HepG2 (cell line): ENCODE measurements at regions not wholly inside any gene's neighbourhood (a gene's known extent, or its start where the extent isn't known, plus 50 kb on each side); places are given as distances from the start of the nearest gene placed in this dataset.
A peak's percentile ranks its signal among the peaks of the same experiment; 100 is the strongest.

ENCODE experiments used
- ATAC-seq: fragments of 200-7000 bp; cut with Tn5 transposase; 3 replicates; pipeline ENCODE4 v1.9.1; 2020; ENCODE audit warnings: mild to moderate bottlenecking, moderate library complexity
- BruUV-seq: library from RNA; stranded (reverse); fragments of 400-500 nt; replicated peaks from 2 replicates; lab custom pipeline; 2021; lab: Mats Ljungman, UMichigan
- CTCF ChIA-PET: fragments of 300-600 bp; formaldehyde crosslinking; extraction: SDS; loops from one replicate; lab custom pipeline; 2021; ENCODE audit warnings: low total read pairs, inconsistent platforms, low intra/inter-chr PET ratio; lab: Yijun Ruan, JAX
- POLR2A ChIA-PET: fragments of 350-600 bp; sonication (Branson Sonifier 250); formaldehyde crosslinking; loops from one replicate; lab custom pipeline; 2020; ENCODE audit warnings: antibody characterized with exemption, inconsistent platforms; lab: Yijun Ruan, JAX
- DNase-seq: peaks from one replicate; pipeline ENCODE4 v3.0.0-alpha.2; 2015; ENCODE audit warnings: low spot score
- FAIRE-seq: peaks from 3 replicates; lab custom pipeline; 2011; peaks lifted over from hg19 to GRCh38; lab: Jason Lieb, UNC
- H2AFZ ChIP-seq: one replicate; pipeline ENCODE4 v1.6.1; 2011; ENCODE audit warnings: low read length, inconsistent platforms
- H3K27ac ChIP-seq: fragments of 300-600 bp; 3 replicates; pipeline ENCODE4 v1.8.0; 2011; ENCODE audit warnings: mixed run types, mild to moderate bottlenecking, mixed read lengths, low read length, inconsistent platforms; ENCODE audit not compliant: insufficient read depth; ENCODE audit errors: extremely low read length
- H3K27me3 ChIP-seq, 2 experiments: fragments of 200-600 bp in 1 of 2; 2 replicates in 1 of 2; 3 replicates in 1 of 2; pipeline versions ENCODE4 v1.6.0 to v1.8.0; 2011; ENCODE audit warnings: low read length in 2 of 2, mild to moderate bottlenecking in 2 of 2, moderate library complexity in 2 of 2, inconsistent platforms in 1 of 2; ENCODE audit not compliant: insufficient read depth in 2 of 2, control insufficient read depth in 1 of 2
- H3K36me3 ChIP-seq, 2 experiments: fragments of 200-600 bp in 1 of 2; replicated peaks in 1 of 2; 2 replicates in 1 of 2; 3 replicates in 1 of 2; pipeline versions ENCODE4 v1.5.1 to v1.8.0; 2011; ENCODE audit warnings: low read length in 2 of 2, inconsistent platforms in 1 of 2; ENCODE audit not compliant: insufficient read depth in 2 of 2, control insufficient read depth in 1 of 2
- H3K4me1 ChIP-seq: 2 replicates; pipeline ENCODE4 v1.5.1; 2012; ENCODE audit warnings: low read length, inconsistent platforms; ENCODE audit not compliant: insufficient read depth
- H3K4me2 ChIP-seq: 2 replicates; pipeline ENCODE4 v1.6.0; 2011; ENCODE audit warnings: low read depth, low read length, inconsistent platforms
- H3K4me3 ChIP-seq, 3 experiments: fragments of 200-600 bp in 1 of 3; sonication (generic), shearing (Covaris generic) in 1 of 3; replicated peaks in 1 of 3; 2 replicates each; pipeline ENCODE4 v1.5.1; 2011 to 2016; ENCODE audit warnings: low read length in 3 of 3, inconsistent platforms in 2 of 3, low read depth in 2 of 3, mild to moderate bottlenecking in 2 of 3, control low read depth in 1 of 3, mixed read lengths in 1 of 3; ENCODE audit not compliant: insufficient read depth in 1 of 3
- H3K79me2 ChIP-seq: one replicate; pipeline ENCODE4 v1.6.1; 2011; ENCODE audit warnings: low read length, inconsistent platforms; ENCODE audit not compliant: insufficient read depth
- H3K9ac ChIP-seq: 2 replicates; pipeline ENCODE4 v1.6.0; 2011; ENCODE audit warnings: mild to moderate bottlenecking, low read depth, low read length, inconsistent platforms; ENCODE audit not compliant: insufficient read depth
- H3K9me3 ChIP-seq: 2 replicates; pipeline ENCODE4 v1.5.1; 2012; ENCODE audit warnings: mild to moderate bottlenecking, low read length
- H4K20me1 ChIP-seq: 2 replicates; pipeline ENCODE4 v1.6.0; 2011; ENCODE audit warnings: inconsistent platforms, mild to moderate bottlenecking, low read length, moderate library complexity; ENCODE audit not compliant: insufficient read depth
- CTCF ChIP-seq: sonication (generic); formaldehyde crosslinking; IDR thresholded peaks from 2 replicates; pipeline ENCODE4 v1.5.0; 2020; ENCODE audit warnings: mild to moderate bottlenecking, missing genetic modification reagents, moderate library complexity
- NFYC ChIP-seq: IDR thresholded peaks from 2 replicates; pipeline ENCODE4 v1.6.1; 2016; ENCODE audit warnings: missing genetic modification reagents, missing compliant biosample characterization
- PRDM15 ChIP-seq: sonication (generic); formaldehyde crosslinking; IDR thresholded peaks from 2 replicates; pipeline ENCODE4 v1.4.0; 2020; ENCODE audit warnings: missing genetic modification reagents
- PREB ChIP-seq: sonication (generic); formaldehyde crosslinking; IDR thresholded peaks from 2 replicates; pipeline ENCODE4 v1.4.0; 2020; ENCODE audit warnings: missing genetic modification reagents
- STAG1 ChIP-seq: sonication (generic); formaldehyde crosslinking; IDR thresholded peaks from 2 replicates; pipeline ENCODE4 v1.4.0; 2020; ENCODE audit warnings: missing genetic modification reagents
- WGBS: methylation state at CpG from one replicate; pipeline ENCODE4 v1.1.6; 2017; ENCODE audit warnings: low lambda C conversion rate; 5-methylcytosine and 5-hydroxymethylcytosine counted together
- in situ Hi-C: cut with HindIII; loops from 2 replicates; pipeline ENCODE4 v1.10.0; 2017; ENCODE audit warnings: low pct_unique_long_range_greater_than_20kb; ENCODE audit not compliant: extremely low pct_ligation_motif_present
- intact Hi-C: fragments of 100-400 bp; cut with micrococcal nuclease; formaldehyde crosslinking; loops from one replicate; pipeline ENCODE4 v1.10.0; 2022; ENCODE audit not compliant: unreplicated experiment

- H3K4me1 ChIP-seq, result no peaks in the 10 kb centered on the region
- H3K79me2 ChIP-seq, result no peaks in the 10 kb centered on the region
- no peak overlapping the region for H3K9ac ChIP-seq
- H3K9me3 ChIP-seq, result no peaks in the 10 kb centered on the region
- no TSS peak for BruUV-seq
- FAIRE-seq (no peak), DNase-seq (peak; percentile 23), ATAC-seq (peak; percentile 61; the same call in 2 of the 3 replicates)
- intact Hi-C loops, result no loop called here
- H2AFZ ChIP-seq, result no peak overlapping the region
- TF ChIP-seq STAG1 (CRISPR knock-in tag) (peak; percentile 50), NFYC (no peak), PRDM15 (no peak), PREB (CRISPR knock-in tag) (no peak), CTCF (CRISPR knock-in tag) (peak; percentile 22; the same call in 1 of the 2 replicates)
- WGBS, result 2% methylated on average over 4 of the region's 4 CpGs
- ChIA-PET POLR2A (no interaction called here), CTCF (interaction anchor here (1.1 to 1.3 kb wide), 2 partner anchors 293 to 424 kb away, joined by 3 read pairs; no protein-coding TSS in a partner anchor)
- in situ Hi-C loops, result no loop called here
- H3K4me3 ChIP-seq, result no peak overlapping the region
- H3K27me3 ChIP-seq, result no peaks in the 10 kb centered on the region
- H3K4me2 ChIP-seq, result no peak overlapping the region
- no peak overlapping the region for H3K27ac ChIP-seq
- H4K20me1 ChIP-seq, result no peaks in the 10 kb centered on the region
- H3K36me3 ChIP-seq, result no peaks in the 10 kb centered on the region
Measured at GRCh38 chr5:28473531-28474107, 1435.2 kb upstream of the CDH9 start.
